ENCODE measurements at regions not wholly inside any gene's neighbourhood (a gene's known extent, or its start where the extent isn't known, plus 50 kb on each side); places are given as distances from the start of the nearest gene placed in this dataset.

DNA sequence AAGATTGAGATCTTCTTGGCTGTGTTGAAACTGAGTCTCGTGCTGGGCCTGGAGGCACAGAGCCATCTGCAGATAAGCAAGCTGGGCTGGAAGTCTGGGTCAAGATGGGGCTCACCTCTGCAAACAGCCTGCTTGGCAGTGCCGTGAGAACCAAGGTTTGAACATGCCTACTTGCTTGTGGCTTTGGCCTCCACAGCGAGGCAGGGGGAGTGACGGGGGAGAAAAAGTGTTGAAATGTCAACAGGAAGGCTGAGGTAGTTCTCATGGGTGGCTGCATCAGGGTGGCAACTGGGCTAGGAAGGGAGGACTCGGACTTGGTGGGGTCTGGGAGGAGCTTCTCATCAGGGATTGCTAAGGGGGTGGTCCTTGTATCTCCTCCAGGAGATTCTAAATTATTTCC, 99.7 kb downstream of the THNSL2 start:
- intact Hi-C loops (cut with DNase I): no loop called here

DNA sequence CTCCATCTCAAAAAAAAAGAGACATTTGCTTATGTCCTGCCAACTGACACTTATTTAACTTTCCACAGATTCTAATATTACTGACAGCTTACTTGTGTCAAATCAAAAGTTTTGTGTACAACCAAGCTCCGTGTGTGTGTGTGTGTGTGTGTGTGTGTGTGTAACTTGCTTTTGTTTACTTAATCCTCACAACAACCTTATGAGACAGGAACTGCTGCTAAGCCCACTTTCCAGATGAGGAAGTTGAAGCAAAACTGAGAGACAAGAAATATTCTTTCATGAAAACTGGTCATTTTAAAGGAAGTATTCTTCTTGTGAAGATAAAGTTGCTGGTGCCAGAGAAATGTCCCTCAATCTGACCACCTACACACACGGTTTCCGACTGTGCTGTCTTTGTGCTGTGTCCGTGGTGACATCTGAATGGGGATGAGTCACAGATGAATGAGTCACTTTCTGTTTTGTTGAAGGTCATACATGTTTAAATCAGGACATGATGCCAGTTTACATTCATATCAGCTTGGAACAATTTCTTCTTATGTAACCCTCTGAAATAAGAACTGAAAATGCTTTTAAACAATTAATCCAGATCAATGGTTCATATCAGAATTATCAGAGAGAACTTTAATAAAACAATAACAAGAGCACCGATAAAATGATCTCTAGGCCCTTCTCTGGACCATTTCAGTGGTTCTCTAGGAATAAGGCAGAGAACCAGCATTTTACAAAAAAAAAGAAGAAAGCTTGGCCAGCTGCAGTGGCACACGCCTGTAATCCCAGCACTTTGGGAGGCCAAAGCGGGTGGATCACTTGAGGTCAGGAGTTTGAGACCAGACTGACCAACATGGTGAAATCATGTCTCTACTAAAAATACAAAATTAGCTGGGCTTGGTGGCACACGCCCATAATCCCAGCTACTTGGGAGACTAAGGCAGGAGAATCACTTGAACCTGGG, 95.5 kb downstream of the THNSL2 start:
- intact Hi-C loops (cut with DNase I): no loop called here
- Histone ChIP-seq H3K36me3 (no peaks in the 10 kb centered on the region), H3K9me3 (no peaks in the 10 kb centered on the region)

More for the DNA sequence above, 99.7 kb downstream of the THNSL2 start:
- no peaks in the 10 kb centered on the region for H3K36me3 ChIP-seq
- 68 to 81% methylated on average over 5 of the region's 5 CpGs for WGBS, 2 donors
- no peak for DNase-seq
- H3K4me3 ChIP-seq: no peak overlapping the region
- TF ChIP-seq, protein P1, sequence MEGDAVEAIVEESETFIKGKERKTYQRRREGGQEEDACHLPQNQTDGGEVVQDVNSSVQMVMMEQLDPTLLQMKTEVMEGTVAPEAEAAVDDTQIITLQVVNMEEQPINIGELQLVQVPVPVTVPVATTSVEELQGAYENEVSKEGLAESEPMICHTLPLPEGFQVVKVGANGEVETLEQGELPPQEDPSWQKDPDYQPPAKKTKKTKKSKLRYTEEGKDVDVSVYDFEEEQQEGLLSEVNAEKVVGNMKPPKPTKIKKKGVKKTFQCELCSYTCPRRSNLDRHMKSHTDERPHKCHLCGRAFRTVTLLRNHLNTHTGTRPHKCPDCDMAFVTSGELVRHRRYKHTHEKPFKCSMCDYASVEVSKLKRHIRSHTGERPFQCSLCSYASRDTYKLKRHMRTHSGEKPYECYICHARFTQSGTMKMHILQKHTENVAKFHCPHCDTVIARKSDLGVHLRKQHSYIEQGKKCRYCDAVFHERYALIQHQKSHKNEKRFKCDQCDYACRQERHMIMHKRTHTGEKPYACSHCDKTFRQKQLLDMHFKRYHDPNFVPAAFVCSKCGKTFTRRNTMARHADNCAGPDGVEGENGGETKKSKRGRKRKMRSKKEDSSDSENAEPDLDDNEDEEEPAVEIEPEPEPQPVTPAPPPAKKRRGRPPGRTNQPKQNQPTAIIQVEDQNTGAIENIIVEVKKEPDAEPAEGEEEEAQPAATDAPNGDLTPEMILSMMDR (IDR thresholded peaks at IDR 0.05): no peak
- no peak for TF ChIP-seq EP300 (IDR thresholded peaks at IDR 0.05)
- no peaks in the 10 kb centered on the region for H3K9me3 ChIP-seq
- no peaks in the 10 kb centered on the region for H3K4me1 ChIP-seq
- H3K27ac ChIP-seq: no peak overlapping the region
- no peaks in the 10 kb centered on the region for H3K27me3 ChIP-seq

DNA sequence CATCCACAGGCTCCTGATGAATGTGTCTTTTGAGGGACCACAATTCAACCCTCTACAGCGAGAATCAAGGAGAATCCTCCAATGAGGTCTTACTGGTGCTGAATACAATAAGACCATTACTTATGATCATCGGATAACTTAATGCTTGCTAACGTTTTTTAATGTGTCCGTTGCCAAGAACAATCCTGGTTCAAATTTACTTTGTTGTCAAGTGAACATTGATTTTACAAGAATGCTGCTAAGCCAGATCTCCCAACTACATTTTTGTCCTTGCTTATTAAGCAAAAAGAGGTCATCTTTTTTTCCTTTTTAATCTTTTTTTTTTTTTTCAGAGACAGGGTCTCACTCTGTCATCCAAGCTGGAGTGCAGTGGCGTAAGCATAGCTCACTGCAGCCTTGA, 93.7 kb downstream of the THNSL2 start:
- Histone ChIP-seq H3K36me3 (no peaks in the 10 kb centered on the region), H3K9me3 (no peaks in the 10 kb centered on the region), H3K4me1 (no peaks in the 10 kb centered on the region), H3K27ac (no peak overlapping the region), H3K4me3 (no peak overlapping the region), H3K27me3 (no peaks in the 10 kb centered on the region)
- 79 to 88% methylated on average over 5 of the region's 5 CpGs for WGBS, 2 donors
- no peak for TF ChIP-seq POLR2AphosphoS5 (IDR thresholded peaks at IDR 0.05)
- TF ChIP-seq, protein P1 (IDR thresholded peaks at IDR 0.05): no peak
- TF ChIP-seq POLR2A (IDR thresholded peaks at IDR 0.05): no peak
- TF ChIP-seq EP300 (IDR thresholded peaks at IDR 0.05): no peak
- intact Hi-C loops (cut with DNase I): no loop called here
- DNase-seq: no peak

More for the DNA sequence above, 95.5 kb downstream of the THNSL2 start:
- Histone ChIP-seq H3K27ac (no peak overlapping the region), H3K27me3 (no peaks in the 10 kb centered on the region), H3K4me1 (no peaks in the 10 kb centered on the region), H3K4me3 (no peak overlapping the region)
- no peak for DNase-seq
- WGBS, 2 donors: 47 to 57% methylated on average over 8 of the region's 8 CpGs
- TF ChIP-seq POLR2AphosphoS5 (IDR thresholded peaks at IDR 0.05) (peak in 1 of 4 donors; percentile 7), POLR2A (IDR thresholded peaks at IDR 0.05) (no peak)

DNA sequence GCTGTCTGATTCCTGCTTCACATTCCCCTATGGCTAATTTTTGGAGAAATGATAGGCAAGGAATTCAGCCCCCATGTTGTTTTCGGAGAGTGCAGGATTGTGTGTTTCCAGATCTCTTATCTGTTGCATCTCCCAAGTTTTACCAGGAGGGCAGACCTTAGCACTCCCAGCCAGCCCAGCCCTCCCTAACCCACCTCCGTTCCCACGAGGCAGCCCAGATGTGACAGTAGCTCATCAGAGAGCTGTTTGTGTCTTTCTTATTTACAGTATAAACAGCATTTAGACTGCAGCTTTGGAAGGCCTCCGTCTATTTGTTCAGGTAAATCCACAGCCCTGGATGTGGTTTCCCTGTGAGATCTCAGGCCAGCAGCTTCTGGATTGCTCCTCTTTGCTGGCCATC, 91.6 kb downstream of the THNSL2 start:
- intact Hi-C loops (cut with DNase I): no loop called here
- Histone ChIP-seq H3K9me3 (no peaks in the 10 kb centered on the region), H3K4me3 (no peak overlapping the region), H3K27me3 (no peaks in the 10 kb centered on the region), H3K36me3 (no peaks in the 10 kb centered on the region), H3K27ac (no peak overlapping the region), H3K4me1 (no peaks in the 10 kb centered on the region)
- TF ChIP-seq, protein P1 (IDR thresholded peaks at IDR 0.05): no peak
- TF ChIP-seq POLR2A (IDR thresholded peaks at IDR 0.05): no peak
- no peak for TF ChIP-seq EP300 (IDR thresholded peaks at IDR 0.05)
- no peak for TF ChIP-seq POLR2AphosphoS5 (IDR thresholded peaks at IDR 0.05)
- DNase-seq: no peak
- 47 to 60% methylated on average over 4 of the region's 4 CpGs for WGBS, 2 donors

DNA sequence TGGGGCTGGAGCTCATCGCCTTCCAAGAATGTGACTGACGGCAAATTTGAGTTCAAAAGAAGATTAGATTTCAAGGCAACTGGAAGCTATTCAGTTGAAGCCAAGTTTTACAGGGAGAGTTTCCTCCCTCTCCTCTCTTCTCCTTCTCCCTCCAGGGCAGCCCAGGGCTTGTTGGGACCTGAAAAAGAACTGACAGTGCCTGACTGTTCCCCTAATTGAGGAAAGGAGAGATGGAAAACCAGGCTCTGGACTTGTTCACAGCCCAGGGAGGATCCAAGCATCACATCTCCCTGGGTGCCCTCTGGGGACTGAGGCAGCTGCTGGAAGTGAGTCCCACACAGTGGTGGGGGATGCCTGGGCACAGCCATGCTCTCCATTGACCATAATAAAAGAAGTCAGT, 88.1 kb downstream of the THNSL2 start:
- H3K27me3 ChIP-seq: no peaks in the 10 kb centered on the region
- 87 to 88% methylated on average over 2 of the region's 2 CpGs for WGBS, 2 donors
- intact Hi-C loops (cut with DNase I): no loop called here
- H3K9me3 ChIP-seq: no peaks in the 10 kb centered on the region
- H3K36me3 ChIP-seq: no peaks in the 10 kb centered on the region
- no peak for TF ChIP-seq EP300 (IDR thresholded peaks at IDR 0.05)
- TF ChIP-seq POLR2A (IDR thresholded peaks at IDR 0.05): no peak
- TF ChIP-seq, protein P1 (IDR thresholded peaks at IDR 0.05): no peak
- no peak for TF ChIP-seq POLR2AphosphoS5 (IDR thresholded peaks at IDR 0.05)
- H3K27ac ChIP-seq: no peak overlapping the region
- no peak for DNase-seq
- H3K4me3 ChIP-seq: no peak overlapping the region
- H3K4me1 ChIP-seq: no peaks in the 10 kb centered on the region

Data from sigmoid colon (tissue), 6 donors.